Neural progenitor cell (in vitro differentiated cells): ENCODE measurements at regions not wholly inside any gene's neighbourhood (a gene's known extent, or its start where the extent isn't known, plus 50 kb on each side); places are given as distances from the start of the nearest gene placed in this dataset.

ENCODE experiments used
- DNase-seq: peaks from one replicate; pipeline ENCODE4 v3.0.0-alpha.2; 2016; ENCODE audit warnings: low spot score
- H2AFZ ChIP-seq: fragments of 200-600 bp; sonication (generic); replicated peaks from 2 replicates; pipeline ENCODE4 v1.6.1; 2016; ENCODE audit warnings: antibody characterized with exemption
- H3F3A ChIP-seq: fragments of 200-600 bp; sonication (generic); 2 replicates; pipeline ENCODE4 v1.6.1; 2016; ENCODE audit warnings: antibody characterized with exemption, low read depth
- H3K27ac ChIP-seq: fragments of 200-600 bp; sonication (generic); 2 replicates; pipeline ENCODE4 v1.5.1; 2016; ENCODE audit warnings: mild to moderate bottlenecking
- H3K27me3 ChIP-seq: fragments of 200-600 bp; sonication (generic); 2 replicates; pipeline ENCODE4 v1.6.1; 2016; ENCODE audit warnings: mild to moderate bottlenecking, moderate library complexity
- H3K36me3 ChIP-seq: fragments of 200-600 bp; sonication (generic); 2 replicates; pipeline ENCODE4 v1.5.1; 2016
- H3K4me1 ChIP-seq: fragments of 200-600 bp; sonication (generic); 2 replicates; pipeline ENCODE4 v1.6.1; 2016; ENCODE audit warnings: mixed run types
- H3K4me2 ChIP-seq: fragments of 200-600 bp; sonication (generic); 2 replicates; pipeline ENCODE4 v1.6.1; 2016
- H3K4me3 ChIP-seq: fragments of 200-600 bp; sonication (generic); 2 replicates; pipeline ENCODE4 v1.5.1; 2016
- H3K79me2 ChIP-seq: fragments of 200-600 bp; sonication (generic); 2 replicates; pipeline ENCODE4 v1.6.1; 2016; ENCODE audit warnings: low read depth
- H3K9ac ChIP-seq: fragments of 200-600 bp; sonication (generic); 2 replicates; pipeline ENCODE4 v1.6.1; 2016
- H3K9me3 ChIP-seq: fragments of 200-600 bp; sonication (generic); 2 replicates; pipeline ENCODE4 v1.5.1; 2016; ENCODE audit warnings: low read depth
- H4K20me1 ChIP-seq: fragments of 200-600 bp; sonication (generic); 2 replicates; pipeline ENCODE4 v1.6.1; 2016; ENCODE audit warnings: low read depth
- H3K27ac Mint-ChIP-seq: 3 replicates; pipeline ENCODE4 v1.8.0; 2021; ENCODE audit warnings: mixed read lengths
- H3K27me3 Mint-ChIP-seq: 2 replicates; pipeline ENCODE4 v1.8.0; 2022; ENCODE audit warnings: low read depth, mild to moderate bottlenecking, inconsistent platforms, moderate library complexity, mixed read lengths; ENCODE audit not compliant: insufficient read depth
- H3K36me3 Mint-ChIP-seq: 3 replicates; pipeline ENCODE4 v1.8.0; 2021; ENCODE audit warnings: mixed read lengths
- H3K4me1 Mint-ChIP-seq: 3 replicates; pipeline ENCODE4 v1.8.0; 2021; ENCODE audit warnings: mixed read lengths
- H3K4me3 Mint-ChIP-seq: 3 replicates; pipeline ENCODE4 v1.8.0; 2021; ENCODE audit warnings: mild to moderate bottlenecking, moderate library complexity, mixed read lengths
- H3K9me3 Mint-ChIP-seq: 3 replicates; pipeline ENCODE4 v1.8.0; 2020; ENCODE audit warnings: mixed read lengths
- EZH2 ChIP-seq: fragments of 200-600 bp; sonication (generic); IDR thresholded peaks from 2 replicates; pipeline ENCODE4 v1.6.1; 2017; ENCODE audit warnings: antibody characterized with exemption, mild to moderate bottlenecking, moderate library complexity
- EZH2phosphoT487 ChIP-seq: fragments of 200-600 bp; sonication (generic); IDR thresholded peaks from 2 replicates; pipeline ENCODE4 v1.6.1; 2017; ENCODE audit warnings: antibody characterized with exemption
- TF ChIP-seq, protein P1 (sequence below): fragments of 200-600 bp; sonication (generic); IDR thresholded peaks from 2 replicates; pipeline ENCODE4 v1.5.1; 2017; ENCODE audit warnings: antibody characterized with exemption, mild to moderate bottlenecking

DNA sequence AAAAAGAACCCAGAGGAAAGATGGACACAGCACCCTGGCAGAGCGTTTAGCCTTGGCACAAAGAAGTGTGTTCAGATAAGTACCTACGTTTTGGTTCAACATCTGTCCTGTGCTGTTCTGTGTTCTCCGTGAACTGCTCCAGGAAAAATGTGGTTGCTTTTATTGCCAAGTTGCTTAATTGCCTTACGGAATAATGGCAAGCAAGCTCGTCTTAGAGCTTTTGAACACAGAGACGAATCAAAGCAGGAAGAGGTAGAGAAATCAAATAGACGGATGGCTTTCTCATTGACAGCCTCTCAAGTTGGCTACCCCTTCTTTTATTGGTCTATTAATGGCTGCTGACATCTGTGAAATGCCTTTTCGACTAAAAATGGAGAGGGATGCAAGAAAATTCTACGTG lies 911.1 kb upstream of the EEF2KMT start:
- H3K9ac ChIP-seq = no peak overlapping the region
- no peaks in the 10 kb centered on the region for H3K4me1 ChIP-seq
- no peaks in the 10 kb centered on the region for H3F3A ChIP-seq
- no peak for DNase-seq
- H3K27ac ChIP-seq = no peak overlapping the region
- Mint-ChIP-seq H3K27me3 (peaks cover 9% of the 10 kb centered on the region), H3K36me3 (no peaks in the 10 kb centered on the region), H3K27ac (no peak overlapping the region), H3K4me1 (no peaks in the 10 kb centered on the region), H3K9me3 (no peaks in the 10 kb centered on the region), H3K4me3 (no peak overlapping the region)
- no peaks in the 10 kb centered on the region for H3K79me2 ChIP-seq
- H3K4me3 ChIP-seq = no peak overlapping the region
- no peaks in the 10 kb centered on the region for H3K36me3 ChIP-seq
- TF ChIP-seq EZH2phosphoT487 = no peak
- TF ChIP-seq, protein P1, sequence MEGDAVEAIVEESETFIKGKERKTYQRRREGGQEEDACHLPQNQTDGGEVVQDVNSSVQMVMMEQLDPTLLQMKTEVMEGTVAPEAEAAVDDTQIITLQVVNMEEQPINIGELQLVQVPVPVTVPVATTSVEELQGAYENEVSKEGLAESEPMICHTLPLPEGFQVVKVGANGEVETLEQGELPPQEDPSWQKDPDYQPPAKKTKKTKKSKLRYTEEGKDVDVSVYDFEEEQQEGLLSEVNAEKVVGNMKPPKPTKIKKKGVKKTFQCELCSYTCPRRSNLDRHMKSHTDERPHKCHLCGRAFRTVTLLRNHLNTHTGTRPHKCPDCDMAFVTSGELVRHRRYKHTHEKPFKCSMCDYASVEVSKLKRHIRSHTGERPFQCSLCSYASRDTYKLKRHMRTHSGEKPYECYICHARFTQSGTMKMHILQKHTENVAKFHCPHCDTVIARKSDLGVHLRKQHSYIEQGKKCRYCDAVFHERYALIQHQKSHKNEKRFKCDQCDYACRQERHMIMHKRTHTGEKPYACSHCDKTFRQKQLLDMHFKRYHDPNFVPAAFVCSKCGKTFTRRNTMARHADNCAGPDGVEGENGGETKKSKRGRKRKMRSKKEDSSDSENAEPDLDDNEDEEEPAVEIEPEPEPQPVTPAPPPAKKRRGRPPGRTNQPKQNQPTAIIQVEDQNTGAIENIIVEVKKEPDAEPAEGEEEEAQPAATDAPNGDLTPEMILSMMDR = no peak
- TF ChIP-seq EZH2 = no peak
- no peaks in the 10 kb centered on the region for H3K27me3 ChIP-seq
- no peaks in the 10 kb centered on the region for H3K9me3 ChIP-seq
- no peak overlapping the region for H2AFZ ChIP-seq
- H4K20me1 ChIP-seq = no peaks in the 10 kb centered on the region
- no peak overlapping the region for H3K4me2 ChIP-seq

DNA sequence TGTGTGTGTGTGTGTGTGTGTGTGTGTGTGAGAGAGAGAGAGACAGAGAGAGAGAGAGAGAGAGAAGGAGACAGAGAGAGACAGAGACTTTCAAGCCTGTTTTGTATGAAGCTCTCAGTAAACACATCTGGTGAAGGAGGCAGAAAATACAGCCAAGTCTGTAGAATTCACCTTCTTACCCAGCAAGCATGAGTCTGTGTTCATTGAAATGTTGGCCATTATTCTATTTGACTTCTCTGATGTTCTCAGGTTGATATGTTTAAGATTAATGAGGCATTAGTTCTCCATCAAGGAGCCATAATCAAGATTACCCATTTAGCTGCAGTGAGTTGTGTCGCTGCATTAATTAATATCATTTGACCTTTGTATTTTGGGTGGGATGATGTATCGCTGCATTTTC lies 895.8 kb upstream of the EEF2KMT start:
- Mint-ChIP-seq H3K27me3 (peaks cover 5% of the 10 kb centered on the region), H3K4me1 (no peaks in the 10 kb centered on the region), H3K4me3 (no peak overlapping the region), H3K27ac (no peak overlapping the region), H3K36me3 (no peaks in the 10 kb centered on the region), H3K9me3 (peaks cover 6% of the 10 kb centered on the region)
- Histone ChIP-seq H3K79me2 (no peaks in the 10 kb centered on the region), H3K27me3 (no peaks in the 10 kb centered on the region), H3K4me2 (no peak overlapping the region), H3K9me3 (no peaks in the 10 kb centered on the region), H3K4me3 (no peak overlapping the region), H3F3A (no peaks in the 10 kb centered on the region), H3K27ac (no peak overlapping the region), H3K4me1 (no peaks in the 10 kb centered on the region), H3K36me3 (no peaks in the 10 kb centered on the region), H3K9ac (no peak overlapping the region), H2AFZ (no peak overlapping the region), H4K20me1 (no peaks in the 10 kb centered on the region)
- no peak for DNase-seq
- TF ChIP-seq EZH2 = no peak
- TF ChIP-seq, protein P1 = no peak
- no peak for TF ChIP-seq EZH2phosphoT487

DNA sequence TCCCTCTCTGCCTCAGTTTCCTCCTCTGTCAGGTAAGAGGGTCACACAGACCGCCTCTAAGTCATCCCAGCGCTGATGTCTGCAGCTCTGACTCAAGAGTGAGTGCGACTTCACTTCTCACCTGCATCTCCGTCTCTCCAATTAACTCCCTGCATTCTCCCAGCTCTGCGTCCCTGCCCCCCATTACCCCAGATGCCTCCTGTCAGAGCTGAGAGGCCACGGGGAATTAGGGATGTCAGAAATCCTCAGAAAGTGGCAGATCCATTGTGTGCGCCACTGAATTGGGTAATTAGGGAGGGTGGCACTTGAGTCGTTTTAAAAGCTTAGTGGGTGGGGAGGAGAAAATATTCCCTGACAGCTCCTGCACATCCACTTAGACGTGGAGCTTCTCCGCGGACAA lies 885.4 kb upstream of the EEF2KMT start:
- no peaks in the 10 kb centered on the region for H3K36me3 ChIP-seq
- no peaks in the 10 kb centered on the region for H3K9me3 Mint-ChIP-seq
- TF ChIP-seq EZH2 = no peak
- TF ChIP-seq EZH2phosphoT487 = no peak
- TF ChIP-seq, protein P1 = no peak
- H2AFZ ChIP-seq = peak overlapping the region; percentile 37
- no peaks in the 10 kb centered on the region for H3K27me3 ChIP-seq
- H3K4me2 ChIP-seq = peak overlapping the region; percentile 38
- H3K27me3 Mint-ChIP-seq = peaks cover 5% of the 10 kb centered on the region
- DNase-seq = peak; percentile 16
- no peak overlapping the region for H3K9ac ChIP-seq
- no peaks in the 10 kb centered on the region for H3K36me3 Mint-ChIP-seq
- H3K4me1 ChIP-seq = peaks cover 11% of the 10 kb centered on the region
- H4K20me1 ChIP-seq = no peaks in the 10 kb centered on the region
- no peaks in the 10 kb centered on the region for H3K79me2 ChIP-seq
- no peaks in the 10 kb centered on the region for H3F3A ChIP-seq
- H3K9me3 ChIP-seq = no peaks in the 10 kb centered on the region
- no peak overlapping the region for H3K4me3 ChIP-seq
- peaks cover 12% of the 10 kb centered on the region for H3K4me1 Mint-ChIP-seq
- peak overlapping the region; percentile 26 for H3K27ac Mint-ChIP-seq
- no peak overlapping the region for H3K4me3 Mint-ChIP-seq
- no peak overlapping the region for H3K27ac ChIP-seq
